ENCODE measurements at regions not wholly inside any gene's neighbourhood (a gene's known extent, or its start where the extent isn't known, plus 50 kb on each side); places are given as distances from the start of the nearest gene placed in this dataset.

GRCh38 chr1:243910607-243911006 lies 60.6 kb upstream of the AKT3 start:
- no peak for DNase-seq

GRCh38 chr1:243903895-243904294 lies 53.9 kb upstream of the AKT3 start:
- no peak for DNase-seq

GRCh38 chr1:243903041-243903440 lies 53.0 kb upstream of the AKT3 start:
- DNase-seq, result no peak

- DNase-seq, result no peak
Measured at GRCh38 chr1:243902100-243902499, 52.1 kb upstream of the AKT3 start.
